CD14-positive monocyte (primary cell): ENCODE measurements at regions not wholly inside any gene's neighbourhood (a gene's known extent, or its start where the extent isn't known, plus 50 kb on each side); places are given as distances from the start of the nearest gene placed in this dataset.

Experiments used
- DNase-seq, 3 donors: peaks; one replicate each; pipeline ENCODE4 v3.0.0-alpha.2; 2011 to 2022
- H2AFZ ChIP-seq: 2 replicates; pipeline ENCODE4 v1.6.0; 2012; ENCODE audit warnings: mild to moderate bottlenecking, low read depth, low read length, inconsistent platforms; ENCODE audit not compliant: insufficient read depth, poor library complexity, severe bottlenecking
- H3K27ac ChIP-seq, 2 donors: 1 replicate in 1 of 2; 2 replicates in 1 of 2; pipeline ENCODE4 v1.5.1; 2012 to 2013; ENCODE audit warnings: low read length in 2 of 2, control low read depth in 1 of 2, inconsistent platforms in 1 of 2, low read depth in 1 of 2, mild to moderate bottlenecking in 1 of 2
- H3K27me3 ChIP-seq, 2 donors: one replicate each; pipeline versions ENCODE4 v1.6.0 to v1.6.1; 2011 to 2013; ENCODE audit warnings: low read length in 2 of 2; ENCODE audit not compliant: control insufficient read depth in 2 of 2, insufficient read depth in 2 of 2
- H3K36me3 ChIP-seq, 2 donors: replicated peaks in 1 of 2; 1 replicate in 1 of 2; 2 replicates in 1 of 2; pipeline versions ENCODE4 v1.5.1 to v1.6.1; 2012 to 2013; ENCODE audit warnings: low read length in 2 of 2, control low read depth in 1 of 2, inconsistent platforms in 1 of 2, mild to moderate bottlenecking in 1 of 2; ENCODE audit not compliant: insufficient read depth in 2 of 2, control insufficient read depth in 1 of 2
- H3K4me1 ChIP-seq, 2 donors: 1 replicate in 1 of 2; 2 replicates in 1 of 2; pipeline versions ENCODE4 v1.5.1 to v1.6.1; 2012 to 2013; ENCODE audit warnings: low read length in 2 of 2, control low read depth in 1 of 2, inconsistent platforms in 1 of 2, mild to moderate bottlenecking in 1 of 2, moderate library complexity in 1 of 2; ENCODE audit not compliant: insufficient read depth in 2 of 2, control insufficient read depth in 1 of 2
- H3K4me2 ChIP-seq: replicated peaks from 2 replicates; pipeline ENCODE3; 2012; ENCODE audit warnings: low read length, moderate library complexity, mild to moderate bottlenecking; ENCODE audit not compliant: poor library complexity, severe bottlenecking; ENCODE audit errors: extremely low read depth
- H3K4me3 ChIP-seq, 3 experiments: fragments of 200-600 bp in 1 of 3; sonication (generic) in 1 of 3; replicated peaks in 1 of 3; 1 replicate in 2 of 3; 2 replicates in 1 of 3; pipeline ENCODE4 v1.5.1; 2011 to 2013; ENCODE audit warnings: low read length in 3 of 3, mild to moderate bottlenecking in 3 of 3, control low read depth in 2 of 3, low read depth in 2 of 3, inconsistent platforms in 1 of 3, moderate library complexity in 1 of 3
- H3K79me2 ChIP-seq: 2 replicates; pipeline ENCODE4 v1.6.0; 2012; ENCODE audit warnings: mild to moderate bottlenecking, control low read depth, inconsistent platforms, low read length, moderate library complexity; ENCODE audit not compliant: insufficient read depth
- H3K9ac ChIP-seq: 2 replicates; pipeline ENCODE4 v1.6.0; 2017; ENCODE audit warnings: low read length, mild to moderate bottlenecking; ENCODE audit not compliant: insufficient read depth, poor library complexity, severe bottlenecking
- H3K9me3 ChIP-seq, 2 donors: replicated peaks in 1 of 2; 1 replicate in 1 of 2; 2 replicates in 1 of 2; pipeline versions ENCODE4 v1.5.1 to v1.6.1; 2012 to 2013; ENCODE audit warnings: low read length in 2 of 2, control low read depth in 1 of 2; ENCODE audit not compliant: control insufficient read depth in 1 of 2, insufficient read depth in 1 of 2
- H4K20me1 ChIP-seq: 2 replicates; pipeline ENCODE4 v1.6.0; 2012; ENCODE audit warnings: mild to moderate bottlenecking, low read length, control low read depth, moderate library complexity; ENCODE audit not compliant: insufficient read depth
- H3K27ac Mint-ChIP-seq, 7 donors: one replicate each; pipeline ENCODE4 v1.8.0; 2020; ENCODE audit warnings: mild to moderate bottlenecking in 7 of 7, mixed read lengths in 7 of 7, moderate library complexity in 6 of 7, inconsistent platforms in 2 of 7
- H3K27me3 Mint-ChIP-seq, 3 donors: one replicate each; pipeline ENCODE4 v1.8.0; 2021 to 2022; ENCODE audit warnings: low read depth in 3 of 3, mild to moderate bottlenecking in 3 of 3, mixed read lengths in 3 of 3, moderate library complexity in 3 of 3, inconsistent platforms in 1 of 3
- H3K36me3 Mint-ChIP-seq, 2 donors: one replicate each; pipeline ENCODE4 v1.8.0; 2020; ENCODE audit warnings: mixed read lengths in 2 of 2, inconsistent platforms in 1 of 2, mild to moderate bottlenecking in 1 of 2
- H3K4me1 Mint-ChIP-seq: one replicate; pipeline ENCODE4 v1.8.0; 2020; ENCODE audit warnings: mild to moderate bottlenecking, mixed read lengths
- H3K4me3 Mint-ChIP-seq, 2 donors: one replicate each; pipeline ENCODE4 v1.8.0; 2020; ENCODE audit warnings: mild to moderate bottlenecking in 2 of 2, mixed read lengths in 2 of 2, moderate library complexity in 1 of 2
- H3K9me3 Mint-ChIP-seq, 7 donors: one replicate each; pipeline ENCODE4 v1.8.0; 2020 to 2022; ENCODE audit warnings: mixed read lengths in 7 of 7, mild to moderate bottlenecking in 6 of 7, moderate library complexity in 6 of 7, inconsistent platforms in 2 of 7
- CTCF ChIP-seq: fragments of 200-600 bp; IDR thresholded peaks from one replicate; pipeline ENCODE4 v1.8.0; 2022; ENCODE audit warnings: antibody characterized with exemption, mild to moderate bottlenecking
- WGBS: methylation state at CpG from one replicate; pipeline ENCODE4 v1.1.5; 2013; ENCODE audit warnings: missing lambda C conversion rate; ENCODE audit not compliant: insufficient coverage; 5-methylcytosine and 5-hydroxymethylcytosine counted together
- intact Hi-C, 2 donors: fragments of 100-400 bp; cut with micrococcal nuclease; formaldehyde crosslinking; loops; one replicate each; pipeline versions ENCODE4 v1.15.0 to v1.15.1; 2023

DNA sequence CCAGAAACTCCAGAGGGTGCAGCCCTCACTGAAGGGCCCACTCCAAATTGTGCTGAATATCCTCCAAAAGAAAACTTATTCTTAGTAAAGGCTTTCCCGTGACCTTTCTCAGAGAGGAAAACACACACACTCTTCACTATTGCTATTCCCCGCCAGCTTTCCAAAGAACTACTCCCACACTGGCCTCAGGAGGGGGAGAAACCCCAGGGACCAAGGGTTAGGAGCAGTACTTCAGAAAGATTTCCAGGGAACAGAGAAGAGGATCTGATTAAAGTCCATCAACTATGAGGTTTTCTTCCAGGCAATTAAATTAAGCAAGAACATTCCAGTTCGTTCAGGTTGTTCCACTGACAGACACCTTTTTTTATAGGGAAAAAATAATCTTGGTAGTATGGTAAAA, 150.2 kb downstream of the TTC32 start:
- no peak overlapping the region for H3K27ac Mint-ChIP-seq
- Histone ChIP-seq H3K4me2 (no peak overlapping the region), H2AFZ (no peak overlapping the region), H3K79me2 (no peaks in the 10 kb centered on the region), H3K9ac (no peak overlapping the region), H4K20me1 (no peaks in the 10 kb centered on the region), H3K9me3 (no peaks in the 10 kb centered on the region), H3K36me3 (no peaks in the 10 kb centered on the region), H3K27me3 (no peaks in the 10 kb centered on the region), H3K27ac (no peak overlapping the region), H3K4me1 (no peaks in the 10 kb centered on the region), H3K4me3 (no peak overlapping the region)
- intact Hi-C loops, result no loop called here
- WGBS, result no CpG with 5 or more reads among the region's 3 CpGs
- peaks cover 0 to 3% (median 0%) of the 10 kb centered on the region in 3 donors for H3K27me3 Mint-ChIP-seq
- peaks cover 0 to 2% (median 1%) of the 10 kb centered on the region in 7 donors for H3K9me3 Mint-ChIP-seq
- DNase-seq, result no peak
- no peak overlapping the region for H3K4me3 Mint-ChIP-seq
- H3K36me3 Mint-ChIP-seq, result no peaks in the 10 kb centered on the region
- TF ChIP-seq CTCF, result no peak
- H3K4me1 Mint-ChIP-seq, result no peaks in the 10 kb centered on the region

DNA sequence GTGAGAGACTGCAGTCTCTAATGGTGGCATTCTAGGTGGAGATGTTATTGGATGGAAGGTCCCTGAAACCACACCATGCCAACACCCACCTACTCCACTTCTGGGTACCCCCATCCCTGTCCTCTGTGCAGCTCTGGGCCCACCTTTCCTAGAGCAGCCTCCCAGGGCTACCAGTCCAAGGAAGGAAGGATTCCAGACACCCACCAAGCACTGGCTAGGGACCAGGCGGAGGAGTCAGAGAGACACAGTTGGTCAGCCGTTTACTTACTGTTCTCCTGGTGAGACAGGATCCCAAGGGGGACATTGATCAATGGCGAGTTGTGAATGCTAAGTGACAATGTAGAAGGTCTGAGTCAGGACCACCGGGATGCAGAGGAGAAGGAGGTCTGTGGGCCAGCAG, 151.6 kb downstream of the TTC32 start:
- H3K79me2 ChIP-seq, result no peaks in the 10 kb centered on the region
- WGBS, result 78% methylated on average over 4 of the region's 4 CpGs
- no peak overlapping the region for H3K4me2 ChIP-seq
- DNase-seq, result no peak
- no peaks in the 10 kb centered on the region for H3K27me3 ChIP-seq
- no peaks in the 10 kb centered on the region for H4K20me1 ChIP-seq
- peak overlapping the region in 1 of 7 donors; percentile 6 for H3K27ac Mint-ChIP-seq
- no peaks in the 10 kb centered on the region for H3K36me3 ChIP-seq
- H3K4me1 ChIP-seq, result no peaks in the 10 kb centered on the region
- H3K9me3 ChIP-seq, result no peaks in the 10 kb centered on the region
- H3K9me3 Mint-ChIP-seq, result peaks cover 0 to 2% (median 1%) of the 10 kb centered on the region in 7 donors
- H3K4me1 Mint-ChIP-seq, result no peaks in the 10 kb centered on the region
- peaks cover 0 to 3% (median 1%) of the 10 kb centered on the region in 3 donors for H3K27me3 Mint-ChIP-seq
- H3K4me3 Mint-ChIP-seq, result no peak overlapping the region
- H3K4me3 ChIP-seq, result no peak overlapping the region
- no peak overlapping the region for H3K9ac ChIP-seq
- no peak overlapping the region for H2AFZ ChIP-seq
- no peak overlapping the region for H3K27ac ChIP-seq
- no peak for TF ChIP-seq CTCF
- intact Hi-C loops, result no loop called here
- no peaks in the 10 kb centered on the region for H3K36me3 Mint-ChIP-seq
